HG03439 (cell line): ENCODE measurements at regions not wholly inside any gene's neighbourhood (a gene's known extent, or its start where the extent isn't known, plus 50 kb on each side); places are given as distances from the start of the nearest gene placed in this dataset.

Experiments used
- ATAC-seq: cut with Tn5 transposase; IDR thresholded peaks from one replicate; pipeline ENCODE4 v1.9.1; 2021; ENCODE audit warnings: mild to moderate bottlenecking, moderate library complexity; ENCODE audit not compliant: unreplicated experiment

DNA sequence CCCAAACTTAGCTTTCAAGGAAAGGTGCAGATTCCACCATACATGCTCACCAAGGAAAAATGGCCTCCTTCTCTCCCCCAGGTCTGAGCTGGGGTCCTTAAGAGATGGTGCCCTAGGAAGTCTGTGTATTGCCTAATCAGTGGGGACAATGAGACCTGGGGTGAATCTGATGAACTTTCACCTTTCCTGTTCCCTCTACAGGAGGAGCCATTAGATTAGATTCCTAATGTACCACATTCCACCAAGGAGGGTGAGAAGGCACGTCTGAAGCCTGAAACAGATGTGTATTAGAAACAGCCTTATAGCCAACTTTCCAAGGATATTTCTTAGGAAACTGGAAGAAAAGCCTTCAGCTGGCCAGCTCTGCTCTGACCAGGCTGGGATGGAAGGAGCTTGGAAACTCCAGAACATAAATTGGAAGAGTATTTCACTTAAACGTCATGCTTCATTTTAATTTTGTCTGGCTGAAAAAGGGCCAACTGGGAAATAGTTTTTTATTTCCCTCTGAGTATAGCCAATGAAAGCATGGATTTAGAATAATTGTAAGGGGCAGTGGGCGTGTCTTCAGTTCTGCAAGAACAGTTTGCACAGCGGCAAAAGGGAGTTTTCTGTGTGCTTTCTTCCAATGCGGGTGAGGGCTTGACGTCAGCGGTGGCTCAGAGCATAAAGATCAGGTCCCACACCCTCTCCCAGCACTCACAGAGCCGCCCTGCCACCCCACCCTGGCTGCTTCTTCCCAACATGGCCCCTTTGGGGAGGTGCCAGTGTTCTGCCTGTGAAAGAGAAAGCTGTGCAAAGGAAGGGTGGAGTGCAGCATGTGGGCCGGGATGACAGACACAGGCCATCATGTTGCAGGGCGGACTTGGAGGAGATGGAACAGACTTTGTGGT is 210.9 kb downstream of the ESM1 start:
- ATAC-seq: no peak

DNA sequence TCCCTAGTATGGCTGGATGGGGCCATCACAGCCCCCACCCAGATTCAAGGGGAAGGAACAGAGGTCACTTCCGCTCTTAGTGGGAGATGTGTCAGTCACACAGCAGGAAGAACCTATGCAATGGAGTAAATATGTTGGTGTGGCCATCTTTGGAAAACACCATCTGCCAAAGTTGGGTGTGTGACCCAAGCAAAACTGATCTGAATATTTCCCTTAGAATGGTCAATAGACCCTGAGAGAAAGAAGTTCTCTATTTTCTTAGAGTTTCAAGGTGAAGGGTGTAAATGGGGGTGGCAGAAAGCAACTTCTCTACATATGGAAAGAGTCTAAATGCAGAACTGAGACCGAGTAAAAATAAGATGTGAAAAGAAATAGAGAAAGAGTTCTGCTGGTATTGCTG is 212.7 kb downstream of the ESM1 start:
- ATAC-seq: no peak

DNA sequence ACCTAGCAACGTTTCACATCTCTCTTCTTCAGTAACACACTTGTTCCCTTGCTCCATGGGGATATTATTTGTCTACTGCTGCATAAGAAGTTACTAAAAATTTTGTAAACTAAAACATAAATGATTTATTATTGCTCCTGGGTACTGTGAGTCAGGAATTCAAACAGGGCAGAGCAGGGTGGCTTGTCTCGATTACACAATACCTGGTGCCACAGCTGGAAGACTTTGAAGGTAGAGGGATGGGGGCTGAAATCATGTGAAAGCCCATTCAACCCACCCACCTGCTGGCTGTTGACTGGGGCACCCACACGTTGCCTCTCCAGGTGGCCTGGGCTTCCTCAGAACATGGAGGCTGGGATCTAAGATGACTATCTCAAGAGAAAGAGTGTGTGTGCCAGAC is 213.2 kb downstream of the ESM1 start:
- ATAC-seq: no peak

DNA sequence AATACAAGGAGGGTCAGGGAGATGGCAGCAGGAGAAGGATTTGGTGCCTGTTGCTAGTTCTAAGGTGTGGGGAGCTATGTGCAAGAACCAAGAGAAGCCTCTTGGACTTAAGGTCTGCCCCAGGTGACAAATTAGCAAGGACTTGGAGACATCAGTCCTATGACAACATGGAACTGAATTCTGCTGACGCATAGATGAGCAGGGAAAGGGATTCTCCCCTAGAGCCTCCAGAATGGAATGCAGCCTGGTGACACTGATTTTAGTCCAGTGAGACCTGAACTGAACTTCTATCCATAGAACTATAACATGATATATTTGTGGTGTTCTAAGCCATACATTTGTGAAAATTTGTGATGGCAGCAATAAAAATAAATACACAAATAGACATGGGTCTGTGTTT is 215.6 kb downstream of the ESM1 start:
- ATAC-seq: no peak

DNA sequence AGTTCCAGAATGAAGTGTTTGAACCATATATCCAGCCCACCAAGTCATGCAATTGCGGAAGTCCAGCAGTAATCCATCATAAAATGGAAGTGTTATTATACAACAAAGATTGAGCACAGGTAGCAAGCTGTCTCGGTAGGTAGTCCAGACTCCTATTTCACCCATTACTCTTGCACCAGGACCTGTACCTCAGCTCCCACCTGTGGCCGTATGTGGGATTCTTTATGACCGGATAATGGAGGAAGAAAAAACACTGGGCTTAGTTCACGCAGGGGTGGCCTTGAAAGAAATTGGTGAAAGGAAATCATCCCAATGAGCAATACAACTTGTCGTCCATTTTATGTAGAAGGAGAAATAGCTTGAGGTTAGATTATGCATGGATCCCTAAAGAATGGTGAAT is 216.3 kb downstream of the ESM1 start:
- ATAC-seq: no peak

DNA sequence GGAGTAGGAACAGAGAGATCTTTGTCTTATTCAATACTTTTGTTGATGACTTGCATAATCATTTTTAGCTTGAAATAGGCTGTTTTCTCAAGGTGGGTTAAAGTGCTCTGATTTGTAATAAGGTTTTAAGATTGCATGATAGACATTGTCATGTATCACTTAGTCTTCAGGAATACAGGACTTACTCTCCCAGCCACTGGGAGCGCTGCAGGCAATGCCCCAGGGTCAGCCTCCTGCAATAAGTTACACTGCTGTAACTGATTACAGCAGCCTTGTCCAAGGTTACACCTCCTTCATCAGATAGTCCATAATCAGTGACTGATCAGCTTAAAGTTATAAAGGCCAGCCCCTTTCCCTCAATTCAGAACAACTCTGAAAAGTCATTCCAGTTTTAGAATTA is 218.6 kb downstream of the ESM1 start:
- no peak for ATAC-seq

DNA sequence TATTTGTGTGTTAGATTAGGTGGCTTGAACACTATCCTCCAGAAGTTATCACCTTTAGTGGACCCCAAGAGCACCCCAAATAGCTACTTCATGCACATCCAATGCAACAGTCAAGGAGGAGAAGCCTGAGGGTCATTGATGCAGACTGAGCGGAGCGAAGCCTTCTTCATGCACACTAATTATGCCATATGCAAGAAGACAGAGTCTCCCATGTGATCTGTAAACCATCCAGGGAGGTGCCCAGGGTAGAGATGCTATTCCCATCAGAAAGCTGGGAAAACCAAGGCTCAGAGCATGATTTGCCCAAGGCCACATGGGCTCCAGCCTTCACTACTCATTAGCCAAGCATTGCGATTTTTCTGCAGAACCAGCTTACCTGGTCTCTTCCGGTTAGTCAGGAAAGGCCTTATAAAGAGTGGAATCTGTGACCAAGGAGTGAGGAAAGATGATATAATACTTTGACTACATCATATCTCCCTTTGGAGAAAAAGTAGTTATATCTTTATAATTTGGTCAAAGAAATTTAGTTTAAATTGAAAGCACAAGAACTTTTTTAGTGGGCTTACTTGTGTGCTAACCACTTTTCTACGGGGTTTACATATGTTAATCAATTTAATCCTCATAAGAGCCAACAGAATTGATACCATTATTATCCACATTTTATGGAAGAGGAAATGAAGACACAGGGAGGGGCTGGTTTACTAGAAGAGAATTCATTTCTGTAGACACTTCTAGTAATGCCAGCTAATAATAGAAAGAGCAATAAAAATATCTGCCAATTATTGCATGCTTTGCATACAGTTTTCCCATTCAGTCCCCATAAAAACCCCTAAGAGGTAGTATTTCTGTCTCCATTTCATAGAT is 220.0 kb downstream of the ESM1 start:
- no peak for ATAC-seq

DNA sequence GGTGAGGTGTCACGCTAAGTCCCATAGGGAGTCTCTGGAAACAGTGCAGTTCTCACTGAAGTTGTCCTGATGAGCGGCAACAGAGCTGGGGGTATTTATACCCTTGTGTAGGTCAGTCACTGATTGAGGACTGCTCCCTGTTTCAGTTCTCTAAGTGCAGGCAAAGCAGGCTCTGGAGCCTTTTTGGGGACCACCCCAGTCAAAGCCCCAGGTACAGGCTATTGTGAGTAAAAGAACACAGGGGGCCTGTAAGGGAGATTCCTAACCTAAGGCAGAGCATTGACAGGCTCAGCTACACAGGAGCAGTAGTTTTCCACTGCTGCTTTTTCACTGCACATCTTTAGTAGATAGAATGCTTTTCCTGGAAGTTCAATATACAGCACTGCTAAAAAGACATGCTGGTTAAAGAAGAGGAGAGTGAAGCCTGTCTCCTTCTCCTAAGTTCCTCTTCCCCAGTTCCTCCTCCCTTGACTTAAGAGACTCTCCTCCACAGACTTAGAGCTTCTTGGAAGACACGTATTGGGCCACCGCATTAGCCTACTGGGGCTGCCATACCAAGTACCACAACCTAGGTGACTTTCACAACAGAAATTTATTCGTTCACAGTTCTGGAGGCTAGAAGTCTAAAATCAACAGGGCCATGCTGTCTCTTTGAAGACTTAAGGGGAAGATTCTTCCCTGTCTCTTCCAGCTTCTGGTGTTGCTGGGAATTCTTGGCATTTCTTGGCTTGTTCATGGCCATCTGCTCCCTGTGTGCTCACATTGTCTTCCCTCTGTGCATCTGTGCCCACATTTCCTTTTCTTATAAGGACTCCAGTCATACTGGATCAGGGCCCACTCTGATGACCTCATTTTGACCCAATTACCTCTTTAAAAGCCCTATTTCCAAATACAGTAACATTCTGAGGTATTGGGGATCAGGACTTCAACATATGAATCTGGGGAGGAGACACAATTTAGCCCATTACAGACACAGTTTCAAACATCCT is 221.0 kb downstream of the ESM1 start:
- ATAC-seq: no peak

DNA sequence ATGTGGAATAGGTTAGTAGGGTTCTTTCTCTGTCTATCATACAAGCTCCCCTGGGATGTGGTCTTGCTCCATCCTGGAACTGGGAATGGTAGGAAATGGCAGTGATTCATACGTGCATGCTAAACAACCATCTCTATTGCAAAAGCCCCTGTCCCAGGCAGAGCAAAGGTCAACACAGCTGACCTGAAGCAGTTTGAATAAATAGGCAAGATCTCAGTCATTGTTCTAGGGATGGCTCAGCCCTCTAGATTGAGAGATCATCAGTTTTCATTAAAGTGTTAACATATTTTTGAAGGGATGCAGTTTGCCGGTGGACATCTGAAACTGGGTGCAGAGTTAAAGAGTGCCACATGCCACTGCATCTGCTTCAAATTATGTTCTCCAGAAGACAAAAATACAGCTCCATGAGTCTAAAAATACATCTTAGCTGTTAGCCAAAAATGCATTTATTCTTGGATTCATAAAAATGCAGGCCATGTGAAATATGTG is 224.1 kb downstream of the ESM1 start:
- no peak for ATAC-seq

DNA sequence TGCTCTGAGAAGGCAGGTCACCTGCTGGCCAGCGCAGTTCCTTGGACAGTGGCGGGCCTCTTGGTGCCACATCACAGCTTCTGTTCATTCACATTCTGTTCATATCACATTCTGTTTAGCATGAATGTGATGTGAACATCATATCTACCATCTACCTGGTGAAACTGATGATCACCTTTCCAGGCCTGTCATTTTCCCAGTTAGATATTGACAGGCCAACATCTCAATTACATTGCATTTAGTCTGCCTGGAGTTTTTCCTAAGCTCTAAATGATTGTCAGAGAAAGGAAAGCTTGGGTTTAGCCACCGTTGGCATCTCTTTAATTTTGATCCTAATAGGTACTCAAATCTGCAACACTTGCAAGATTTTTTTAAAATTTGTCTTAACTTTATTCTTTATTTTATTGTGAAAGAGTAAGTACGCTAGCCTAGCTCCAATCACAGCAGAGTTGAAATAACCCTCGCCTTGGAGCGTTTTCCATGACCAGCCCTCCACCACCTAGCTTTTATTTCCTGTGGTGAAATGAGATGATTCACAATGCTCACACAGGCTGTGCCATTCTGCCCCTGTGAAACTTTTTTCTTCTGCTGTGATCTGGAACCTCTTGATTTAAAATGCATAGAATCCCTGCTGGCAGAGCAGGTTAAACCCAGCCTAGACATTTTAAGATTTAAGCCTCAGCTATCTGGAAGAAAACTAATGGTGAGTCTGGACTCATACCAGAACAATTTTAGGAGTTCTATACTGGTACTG is 225.0 kb downstream of the ESM1 start:
- no peak for ATAC-seq

DNA sequence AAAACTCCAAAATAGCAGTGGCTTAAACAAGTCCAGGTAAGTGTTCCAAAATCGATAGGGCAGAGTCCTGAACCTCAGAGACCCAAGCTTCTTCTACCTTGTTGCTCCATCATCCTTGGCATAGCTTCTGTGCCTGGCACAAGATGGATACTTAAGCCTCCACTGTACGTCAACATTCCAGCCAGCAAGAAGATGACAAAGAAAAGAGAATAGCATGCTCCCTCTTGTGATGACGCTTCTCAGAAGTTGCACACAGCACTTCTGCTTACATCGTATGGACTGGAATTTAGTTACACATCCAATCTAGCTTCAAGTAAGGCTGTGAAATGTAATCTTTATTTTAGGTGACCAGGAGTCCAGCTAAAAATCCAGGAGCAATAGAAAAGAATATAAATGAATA is 227.4 kb downstream of the ESM1 start:
- no peak for ATAC-seq

DNA sequence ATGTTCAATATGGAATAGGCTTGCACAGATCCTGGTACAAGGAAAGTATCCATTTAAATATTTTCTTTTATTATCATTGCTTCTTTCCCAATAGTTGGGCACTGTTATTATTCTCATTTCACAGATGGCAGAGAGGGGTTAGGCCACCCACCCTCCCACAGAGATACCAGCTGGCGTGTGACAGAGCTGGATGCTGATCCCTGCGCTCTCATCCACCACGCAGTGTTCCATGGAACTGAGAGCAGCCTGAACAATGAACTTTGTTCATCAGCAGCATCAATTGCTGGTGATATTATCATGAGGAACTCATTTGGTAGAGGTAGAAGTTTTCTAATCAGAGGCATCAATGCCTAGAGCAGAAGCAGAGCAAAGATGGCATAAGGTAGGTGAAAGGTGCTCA is 227.9 kb downstream of the ESM1 start:
- ATAC-seq: no peak

DNA sequence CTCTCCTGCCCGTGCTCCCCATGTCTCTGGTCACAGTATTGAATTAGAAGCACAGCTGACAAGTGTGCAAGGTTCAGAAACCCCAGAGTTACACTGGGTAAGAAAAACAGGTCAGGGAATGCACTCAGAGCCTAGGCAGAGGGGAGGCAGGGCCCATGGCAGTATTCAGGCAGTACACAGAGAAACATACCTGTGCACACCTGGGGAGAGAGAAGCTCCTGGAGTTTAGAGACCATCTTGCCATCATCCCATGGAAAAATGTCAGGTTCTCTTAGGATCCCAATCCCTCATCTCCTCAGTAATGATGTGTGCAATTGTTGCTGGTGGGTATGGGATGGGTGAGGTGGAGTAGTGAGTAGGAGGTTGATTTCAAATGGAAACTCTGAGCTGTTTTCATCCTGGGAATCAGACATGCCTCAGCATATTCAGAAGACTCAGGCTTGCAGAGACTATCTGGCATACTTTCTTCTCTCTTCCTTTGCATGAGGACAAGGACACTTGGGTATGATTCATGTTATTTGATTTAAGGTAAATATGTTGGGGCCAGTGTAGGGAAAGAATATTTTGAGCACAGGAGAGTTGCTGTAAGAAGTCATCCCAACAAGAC is 228.5 kb downstream of the ESM1 start:
- no peak for ATAC-seq

DNA sequence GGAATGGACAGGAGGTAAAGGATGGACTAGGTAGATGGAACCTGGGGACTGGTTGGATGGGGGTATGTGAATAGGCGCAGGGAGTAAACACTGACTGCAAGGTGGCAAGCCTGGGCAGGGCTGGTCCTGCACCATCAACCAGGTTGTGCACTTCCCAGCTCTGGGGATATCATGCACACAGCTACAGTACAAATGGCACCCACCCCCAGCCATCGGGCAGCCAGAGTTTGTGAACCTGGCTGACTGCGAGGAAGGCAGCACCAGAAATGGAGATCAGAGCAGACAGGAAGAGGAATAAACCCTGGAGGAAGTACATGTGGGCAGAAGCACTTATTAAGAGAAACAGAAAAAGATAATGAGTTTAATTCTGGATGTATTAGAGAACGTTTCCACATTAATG is 229.1 kb downstream of the ESM1 start:
- no peak for ATAC-seq

DNA sequence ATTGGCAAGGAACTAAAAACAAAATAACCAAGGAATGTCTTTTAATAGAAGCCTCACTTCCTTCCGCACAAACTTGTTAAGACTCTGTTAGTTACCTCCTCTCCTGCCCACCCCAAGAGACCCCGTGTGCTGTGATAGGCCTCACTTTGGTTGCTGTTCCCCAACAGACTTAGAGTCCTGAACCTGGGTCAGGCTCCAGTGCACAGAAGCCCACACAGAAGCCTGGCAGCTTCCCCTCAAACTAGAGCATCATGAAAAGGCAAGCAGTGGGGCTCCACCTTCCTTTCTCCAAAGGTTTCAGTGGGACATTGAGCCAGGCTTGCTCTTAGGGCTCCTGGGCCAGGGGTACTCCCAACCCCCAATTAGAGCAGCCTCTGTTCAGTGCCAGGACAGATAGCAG is 230.5 kb downstream of the ESM1 start:
- no peak for ATAC-seq

DNA sequence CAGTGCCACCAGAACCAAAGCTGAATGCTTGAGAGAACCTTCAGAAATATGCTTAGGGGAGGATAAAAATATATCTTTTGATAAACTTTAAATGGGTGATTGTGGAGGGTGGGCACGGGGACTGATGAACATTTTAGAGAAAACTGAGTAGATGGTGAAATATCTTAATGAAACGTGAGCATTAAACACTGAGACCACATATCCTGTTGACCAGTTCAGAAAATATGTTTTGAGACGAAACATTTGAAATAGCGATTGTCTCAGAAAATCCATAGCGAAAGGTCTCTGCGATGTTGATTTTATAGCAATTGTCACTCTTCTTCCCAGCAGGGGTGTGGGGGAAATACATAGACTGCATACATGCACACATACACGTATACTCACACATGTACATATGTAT is 231.0 kb downstream of the ESM1 start:
- no peak for ATAC-seq

DNA sequence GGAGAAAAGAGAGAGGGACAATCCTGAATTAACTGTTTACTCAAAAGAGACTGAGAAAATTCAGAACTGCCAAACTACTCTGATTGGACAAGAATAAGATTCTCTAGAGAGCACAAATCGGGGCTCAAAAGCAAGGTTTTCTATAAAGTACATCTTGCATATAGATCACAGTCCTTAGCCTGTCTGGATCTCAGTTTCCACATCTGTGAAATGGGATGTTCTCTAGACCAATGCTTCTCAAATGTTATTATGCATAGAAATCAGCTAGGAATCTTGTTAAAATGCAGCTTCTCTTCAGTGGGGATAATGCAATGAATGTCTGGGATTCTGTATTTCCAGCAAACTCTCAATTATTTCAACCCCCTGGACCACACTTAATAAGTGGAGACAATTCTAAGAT is 231.6 kb downstream of the ESM1 start:
- ATAC-seq: no peak

DNA sequence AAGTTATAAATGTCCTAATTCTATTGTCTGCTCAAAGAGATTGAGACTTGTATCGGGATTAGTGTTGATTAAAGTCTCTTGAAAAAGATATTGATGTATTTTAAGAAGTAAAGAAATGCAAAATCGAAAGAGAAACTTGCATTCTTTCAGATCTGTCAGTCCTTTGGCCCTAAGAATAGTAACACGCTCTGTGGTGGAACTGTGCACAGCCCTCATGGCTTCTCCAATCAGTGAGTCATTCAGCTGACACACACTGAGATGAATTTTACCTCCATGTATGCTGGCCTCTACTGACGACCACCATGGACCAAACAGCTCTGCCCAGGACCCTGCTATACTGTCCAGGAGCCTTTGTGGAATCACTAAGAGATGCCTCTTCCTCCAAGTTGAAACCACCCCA is 232.4 kb downstream of the ESM1 start:
- ATAC-seq: peak; percentile 77

DNA sequence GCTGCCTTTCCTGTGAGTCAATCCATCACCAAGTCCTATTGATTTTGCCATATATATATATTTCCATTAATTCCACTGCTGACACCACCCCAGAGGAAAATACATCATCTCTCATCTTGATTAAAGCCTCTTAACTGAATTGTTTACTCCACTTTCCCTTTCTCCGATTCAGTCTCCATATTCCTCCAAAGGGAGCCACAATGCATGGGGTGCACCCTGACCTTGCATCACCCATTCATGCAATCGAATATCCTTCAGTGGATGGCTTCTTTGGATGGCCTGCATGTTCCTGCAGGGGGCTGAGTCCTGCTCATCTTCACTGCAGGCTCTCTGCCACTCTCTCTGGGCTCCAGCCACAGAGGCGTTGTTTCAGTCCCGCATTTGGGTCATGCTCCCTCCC is 231.0 kb downstream of the SNX18 start:
- ATAC-seq: no peak
